ENCODE measurements at regions not wholly inside any gene's neighbourhood (a gene's known extent, or its start where the extent isn't known, plus 50 kb on each side); places are given as distances from the start of the nearest gene placed in this dataset.
"Not testable (repeated sequence)": the region's sequence is repeated elsewhere in the genome, so short reads cannot be mapped to it uniquely, and the experiment has no call there.

- Histone ChIP-seq H2BK15ac (replicated peaks; ENCODE audit: low read depth) (no peak overlapping the region), H2BK120ac (ENCODE audit: low read depth, low read length) (no peak overlapping the region), H3K23ac (ENCODE audit: low read length) (no peak overlapping the region), H3K79me1 (ENCODE audit: low read length) (no peaks in the 10 kb centered on the region), H3K27ac (ENCODE audit: low read depth, low read length) (no peak overlapping the region), H4K8ac (ENCODE audit: low read depth, low read length) (no peak overlapping the region), H3K79me2 (ENCODE audit: control insufficient read depth, insufficient read depth, low read length) (no peaks in the 10 kb centered on the region), H3K4ac (ENCODE audit: low read depth, low read length) (no peak overlapping the region), H3K56ac (ENCODE audit: low read length) (no peak overlapping the region), H3K18ac (ENCODE audit: low read length) (no peak overlapping the region), H3K4me1 (ENCODE audit: control insufficient read depth, low read depth, low read length) (no peaks in the 10 kb centered on the region), H4K5ac (ENCODE audit: low read length) (no peak overlapping the region), H3K9ac (ENCODE audit: low read length) (no peak overlapping the region), H2AK5ac (ENCODE audit: low read length) (no peak overlapping the region), H3K4me3 (ENCODE audit: low read length) (no peak overlapping the region), H2BK5ac (ENCODE audit: low read length) (no peak overlapping the region), H3K4me2 (ENCODE audit: low read length) (no peak overlapping the region), H3K36me3 (ENCODE audit: control insufficient read depth, insufficient read depth, low read length) (no peaks in the 10 kb centered on the region), H3K27me3 (ENCODE audit: insufficient read depth, low read length, poor library complexity) (no peaks in the 10 kb centered on the region)
- DNase-seq, result no peak
- WGBS (ENCODE audit: extremely low coverage, insufficient coverage, low lambda C conversion rate), result no CpG with 5 or more reads among the region's 1 CpG
Observed at GRCh38 chrX:51155157-51155556, 177.5 kb upstream of the NUDT10 start.

- WGBS (ENCODE audit: extremely low coverage, insufficient coverage, low lambda C conversion rate), result no CpG with 5 or more reads among the region's 4 CpGs
Observed at GRCh38 chrX:51155566-51155965, 177.1 kb upstream of the NUDT10 start.

GRCh38 chrX:51158231-51158630, 174.4 kb upstream of the NUDT10 start:
- WGBS (ENCODE audit: extremely low coverage, insufficient coverage, low lambda C conversion rate), result no CpG with 5 or more reads among the region's 1 CpG
- DNase-seq, result no peak

More at GRCh38 chrX:51155566-51155965, 177.1 kb upstream of the NUDT10 start:
- Histone ChIP-seq H2BK5ac (ENCODE audit: low read length) (no peak overlapping the region), H4K8ac (ENCODE audit: low read depth, low read length) (no peak overlapping the region), H3K4me3 (ENCODE audit: low read length) (no peak overlapping the region), H3K27me3 (ENCODE audit: insufficient read depth, low read length, poor library complexity) (no peaks in the 10 kb centered on the region), H2AK5ac (ENCODE audit: low read length) (no peak overlapping the region), H2BK15ac (replicated peaks; ENCODE audit: low read depth) (no peak overlapping the region), H3K27ac (ENCODE audit: low read depth, low read length) (no peak overlapping the region), H4K5ac (ENCODE audit: low read length) (no peak overlapping the region), H3K56ac (ENCODE audit: low read length) (no peak overlapping the region), H3K9ac (ENCODE audit: low read length) (no peak overlapping the region), H2BK120ac (ENCODE audit: low read depth, low read length) (no peak overlapping the region), H3K79me2 (ENCODE audit: control insufficient read depth, insufficient read depth, low read length) (no peaks in the 10 kb centered on the region), H3K36me3 (ENCODE audit: control insufficient read depth, insufficient read depth, low read length) (no peaks in the 10 kb centered on the region), H3K4ac (ENCODE audit: low read depth, low read length) (no peak overlapping the region), H3K79me1 (ENCODE audit: low read length) (no peaks in the 10 kb centered on the region), H3K23ac (ENCODE audit: low read length) (no peak overlapping the region), H3K4me1 (ENCODE audit: control insufficient read depth, low read depth, low read length) (no peaks in the 10 kb centered on the region), H3K18ac (ENCODE audit: low read length) (no peak overlapping the region), H3K4me2 (ENCODE audit: low read length) (no peak overlapping the region)
- no peak for DNase-seq

GRCh38 chrX:51159378-51159777, 173.2 kb upstream of the NUDT10 start:
- H3K18ac ChIP-seq (ENCODE audit: low read length); H3K79me2 ChIP-seq (ENCODE audit: control insufficient read depth, insufficient read depth, low read length); H3K4me2 ChIP-seq (ENCODE audit: low read length); H3K23ac ChIP-seq (ENCODE audit: low read length); H4K8ac ChIP-seq (ENCODE audit: low read depth, low read length); H4K5ac ChIP-seq (ENCODE audit: low read length); H3K27me3 ChIP-seq (ENCODE audit: insufficient read depth, low read length, poor library complexity); H2BK120ac ChIP-seq (ENCODE audit: low read depth, low read length); H3K56ac ChIP-seq (ENCODE audit: low read length); H3K4me3 ChIP-seq (ENCODE audit: low read length); H3K79me1 ChIP-seq (ENCODE audit: low read length); H2AK5ac ChIP-seq (ENCODE audit: low read length); H2BK5ac ChIP-seq (ENCODE audit: low read length); H3K9ac ChIP-seq (ENCODE audit: low read length); DNase-seq; H3K4me1 ChIP-seq (ENCODE audit: control insufficient read depth, low read depth, low read length); H3K27ac ChIP-seq (ENCODE audit: low read depth, low read length); H2BK15ac ChIP-seq (replicated peaks; ENCODE audit: low read depth); H3K4ac ChIP-seq (ENCODE audit: low read depth, low read length); H3K36me3 ChIP-seq (ENCODE audit: control insufficient read depth, insufficient read depth, low read length): not testable (repeated sequence)
- WGBS (ENCODE audit: extremely low coverage, insufficient coverage, low lambda C conversion rate), result no CpG with 5 or more reads among the region's 1 CpG

More at GRCh38 chrX:51158231-51158630, 174.4 kb upstream of the NUDT10 start:
- H4K5ac ChIP-seq (ENCODE audit: low read length), result no peak overlapping the region
- no peak overlapping the region for H3K23ac ChIP-seq (ENCODE audit: low read length)
- no peak overlapping the region for H3K18ac ChIP-seq (ENCODE audit: low read length)
- no peak overlapping the region for H3K27ac ChIP-seq (ENCODE audit: low read depth, low read length)
- no peaks in the 10 kb centered on the region for H3K79me1 ChIP-seq (ENCODE audit: low read length)
- H3K36me3 ChIP-seq (ENCODE audit: control insufficient read depth, insufficient read depth, low read length), result no peaks in the 10 kb centered on the region
- H2BK5ac ChIP-seq (ENCODE audit: low read length), result no peak overlapping the region
- no peak overlapping the region for H2BK120ac ChIP-seq (ENCODE audit: low read depth, low read length)
- no peaks in the 10 kb centered on the region for H3K79me2 ChIP-seq (ENCODE audit: control insufficient read depth, insufficient read depth, low read length)
- no peak overlapping the region for H2BK15ac ChIP-seq (replicated peaks; ENCODE audit: low read depth)
- H3K4me1 ChIP-seq (ENCODE audit: control insufficient read depth, low read depth, low read length), result no peaks in the 10 kb centered on the region
- no peak overlapping the region for H4K8ac ChIP-seq (ENCODE audit: low read depth, low read length)
- H2AK5ac ChIP-seq (ENCODE audit: low read length), result no peak overlapping the region
- H3K9ac ChIP-seq (ENCODE audit: low read length), result no peak overlapping the region
- no peak overlapping the region for H3K56ac ChIP-seq (ENCODE audit: low read length)
- no peaks in the 10 kb centered on the region for H3K27me3 ChIP-seq (ENCODE audit: insufficient read depth, low read length, poor library complexity)
- no peak overlapping the region for H3K4me2 ChIP-seq (ENCODE audit: low read length)
- no peak overlapping the region for H3K4me3 ChIP-seq (ENCODE audit: low read length)
- H3K4ac ChIP-seq (ENCODE audit: low read depth, low read length), result no peak overlapping the region

- H2AK5ac ChIP-seq (ENCODE audit: low read length), result no peak overlapping the region
- no peaks in the 10 kb centered on the region for H3K4me1 ChIP-seq (ENCODE audit: control insufficient read depth, low read depth, low read length)
- H4K5ac ChIP-seq (ENCODE audit: low read length), result no peak overlapping the region
- no peaks in the 10 kb centered on the region for H3K36me3 ChIP-seq (ENCODE audit: control insufficient read depth, insufficient read depth, low read length)
- no peaks in the 10 kb centered on the region for H3K79me1 ChIP-seq (ENCODE audit: low read length)
- H3K27me3 ChIP-seq (ENCODE audit: insufficient read depth, low read length, poor library complexity), result no peaks in the 10 kb centered on the region
- H4K8ac ChIP-seq (ENCODE audit: low read depth, low read length), result no peak overlapping the region
- H3K9ac ChIP-seq (ENCODE audit: low read length), result no peak overlapping the region
- H3K79me2 ChIP-seq (ENCODE audit: control insufficient read depth, insufficient read depth, low read length), result no peaks in the 10 kb centered on the region
- H3K23ac ChIP-seq (ENCODE audit: low read length), result no peak overlapping the region
- no peak overlapping the region for H2BK15ac ChIP-seq (replicated peaks; ENCODE audit: low read depth)
- DNase-seq, result no peak
- no peak overlapping the region for H2BK120ac ChIP-seq (ENCODE audit: low read depth, low read length)
- no peak overlapping the region for H3K27ac ChIP-seq (ENCODE audit: low read depth, low read length)
- no peak overlapping the region for H3K56ac ChIP-seq (ENCODE audit: low read length)
- H3K4me2 ChIP-seq (ENCODE audit: low read length), result no peak overlapping the region
- no peak overlapping the region for H2BK5ac ChIP-seq (ENCODE audit: low read length)
- H3K18ac ChIP-seq (ENCODE audit: low read length), result no peak overlapping the region
- H3K4me3 ChIP-seq (ENCODE audit: low read length), result no peak overlapping the region
- no CpG with 5 or more reads among the region's 6 CpGs for WGBS (ENCODE audit: extremely low coverage, insufficient coverage, low lambda C conversion rate)
- no peak overlapping the region for H3K4ac ChIP-seq (ENCODE audit: low read depth, low read length)
Observed at GRCh38 chrX:51163730-51164129, 168.9 kb upstream of the NUDT10 start.

- H2BK120ac ChIP-seq (ENCODE audit: low read depth, low read length); H3K4me2 ChIP-seq (ENCODE audit: low read length); H2BK5ac ChIP-seq (ENCODE audit: low read length): not testable (repeated sequence)
Observed at GRCh38 chrX:51178356-51178900, 154.2 kb upstream of the NUDT10 start.

More at GRCh38 chrX:51178356-51178900, 154.2 kb upstream of the NUDT10 start:
- not testable (repeated sequence) for H3K27ac ChIP-seq (ENCODE audit: low read depth, low read length); H3K27me3 ChIP-seq (ENCODE audit: insufficient read depth, low read length, poor library complexity); DNase-seq; H4K5ac ChIP-seq (ENCODE audit: low read length); H3K23ac ChIP-seq (ENCODE audit: low read length); H3K56ac ChIP-seq (ENCODE audit: low read length); H2AK5ac ChIP-seq (ENCODE audit: low read length); H3K79me1 ChIP-seq (ENCODE audit: low read length); H2BK15ac ChIP-seq (replicated peaks; ENCODE audit: low read depth); H3K79me2 ChIP-seq (ENCODE audit: control insufficient read depth, insufficient read depth, low read length); H3K4me3 ChIP-seq (ENCODE audit: low read length); H3K4me1 ChIP-seq (ENCODE audit: control insufficient read depth, low read depth, low read length); H3K18ac ChIP-seq (ENCODE audit: low read length); H4K8ac ChIP-seq (ENCODE audit: low read depth, low read length); H3K4ac ChIP-seq (ENCODE audit: low read depth, low read length); H3K36me3 ChIP-seq (ENCODE audit: control insufficient read depth, insufficient read depth, low read length); H3K9ac ChIP-seq (ENCODE audit: low read length)
- WGBS (ENCODE audit: extremely low coverage, insufficient coverage, low lambda C conversion rate), result no CpG with 5 or more reads among the region's 4 CpGs
